ENCODE measurements at regions not wholly inside any gene's neighbourhood (a gene's known extent, or its start where the extent isn't known, plus 50 kb on each side); places are given as distances from the start of the nearest gene placed in this dataset.

DNA sequence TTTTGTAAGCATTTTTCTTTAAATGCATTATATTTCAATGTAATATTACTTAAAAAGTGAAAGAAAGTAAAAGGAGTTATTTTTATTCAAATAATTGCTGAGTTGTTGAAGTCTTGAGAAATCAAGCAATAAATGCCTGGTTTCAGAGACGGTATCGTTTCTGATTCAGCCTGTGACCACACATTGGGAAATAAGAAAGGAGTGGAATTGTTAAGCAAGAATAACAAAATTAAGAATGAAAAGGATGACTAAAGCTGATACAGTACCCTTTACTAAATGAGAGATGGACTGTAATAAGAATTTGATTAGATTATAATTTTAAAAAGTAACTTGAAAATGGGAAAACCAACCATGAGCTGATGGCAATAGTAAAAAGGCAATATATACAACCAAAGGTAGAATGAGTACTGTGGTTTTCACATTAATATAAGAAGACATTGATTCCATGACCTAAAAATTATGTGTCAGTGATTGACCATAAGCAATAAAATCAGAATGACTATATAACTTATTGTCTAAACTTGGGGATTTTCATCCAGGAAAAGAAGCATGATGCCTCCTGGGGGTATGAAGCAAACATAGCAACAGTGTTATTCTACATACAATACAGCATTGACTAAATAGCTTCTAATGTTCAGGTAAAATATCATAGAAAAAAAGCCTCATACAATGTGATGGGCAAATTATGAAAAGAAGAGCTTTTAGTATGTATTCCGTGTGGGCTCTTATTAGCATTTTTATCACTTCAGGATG, 101.9 kb upstream of the PRDM9 start:
- H3K4me3 ChIP-seq (ENCODE audit: insufficient read depth, low read depth, low read length), result no peak overlapping the region
- H3K27me3 ChIP-seq (ENCODE audit: control insufficient read depth, insufficient read depth, low read length), result no peaks in the 10 kb centered on the region

GRCh38 chr5:23402585-23402984, 104.8 kb upstream of the PRDM9 start:
- H3K36me3 ChIP-seq (replicated peaks; ENCODE audit: control insufficient read depth, insufficient read depth, low read length), result no peaks in the 10 kb centered on the region
- no peak for DNase-seq
- H3K4me3 ChIP-seq (ENCODE audit: insufficient read depth, low read depth, low read length), result no peak overlapping the region
- no peaks in the 10 kb centered on the region for H3K27me3 ChIP-seq (ENCODE audit: control insufficient read depth, insufficient read depth, low read length)

More for the DNA sequence above, 101.9 kb upstream of the PRDM9 start:
- no peak for DNase-seq
- H3K36me3 ChIP-seq (replicated peaks; ENCODE audit: control insufficient read depth, insufficient read depth, low read length), result no peaks in the 10 kb centered on the region

DNA sequence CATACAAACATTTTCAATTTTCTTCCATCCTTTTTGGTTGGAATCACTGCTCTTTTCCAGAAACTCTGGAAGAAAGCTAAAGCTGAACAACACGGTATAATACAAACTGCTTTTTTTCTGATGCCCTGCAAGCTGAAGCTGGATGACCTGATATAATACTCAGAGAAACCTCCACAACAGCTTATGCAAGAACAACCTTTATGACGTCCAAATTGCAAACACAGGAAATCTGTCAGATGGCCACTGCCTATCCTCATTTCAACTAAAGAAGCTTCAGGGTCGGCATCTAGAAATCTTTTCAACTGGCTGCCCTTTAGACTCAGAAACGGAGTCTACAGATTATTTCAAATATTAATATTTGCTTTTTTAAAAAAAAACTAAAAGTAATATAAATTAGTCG, 106.5 kb upstream of the PRDM9 start:
- H3K27me3 ChIP-seq (ENCODE audit: control insufficient read depth, insufficient read depth, low read length), result no peaks in the 10 kb centered on the region
- DNase-seq, result no peak
- H3K4me3 ChIP-seq (ENCODE audit: insufficient read depth, low read depth, low read length), result no peak overlapping the region
- no peaks in the 10 kb centered on the region for H3K36me3 ChIP-seq (replicated peaks; ENCODE audit: control insufficient read depth, insufficient read depth, low read length)

GRCh38 chr5:23396346-23396745, 111.1 kb upstream of the PRDM9 start:
- no peak for DNase-seq
- H3K4me3 ChIP-seq (ENCODE audit: insufficient read depth, low read depth, low read length), result no peak overlapping the region
- no peaks in the 10 kb centered on the region for H3K27me3 ChIP-seq (ENCODE audit: control insufficient read depth, insufficient read depth, low read length)
- H3K36me3 ChIP-seq (replicated peaks; ENCODE audit: control insufficient read depth, insufficient read depth, low read length), result no peaks in the 10 kb centered on the region

GRCh38 chr5:23389291-23390101, 117.9 kb upstream of the PRDM9 start:
- Histone ChIP-seq H3K36me3 (replicated peaks; ENCODE audit: control insufficient read depth, insufficient read depth, low read length) (no peaks in the 10 kb centered on the region), H3K27me3 (ENCODE audit: control insufficient read depth, insufficient read depth, low read length) (no peaks in the 10 kb centered on the region), H3K4me3 (ENCODE audit: insufficient read depth, low read depth, low read length) (no peak overlapping the region)
- no peak for DNase-seq

DNA sequence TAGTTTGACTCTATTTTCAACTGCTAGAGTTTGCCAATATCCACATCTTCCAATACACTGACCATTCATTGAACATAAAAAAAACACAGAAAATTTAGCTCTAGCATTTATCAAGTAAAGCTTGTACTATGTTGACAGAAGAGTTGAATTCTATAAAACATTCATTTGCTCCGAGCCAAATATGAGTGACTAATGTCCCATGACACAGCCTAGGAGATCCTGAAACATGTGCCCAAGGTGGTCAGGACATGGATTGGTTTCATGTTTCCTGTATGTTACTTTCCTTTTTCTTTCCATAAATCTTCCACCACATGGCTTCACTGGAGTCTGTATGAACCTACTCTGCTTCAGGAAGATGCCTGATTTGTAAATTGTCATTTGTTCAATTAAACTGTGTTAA, 122.4 kb upstream of the PRDM9 start:
- H3K4me3 ChIP-seq (ENCODE audit: insufficient read depth, low read depth, low read length), result no peak overlapping the region
- DNase-seq, result no peak
- no peaks in the 10 kb centered on the region for H3K36me3 ChIP-seq (replicated peaks; ENCODE audit: control insufficient read depth, insufficient read depth, low read length)
- no peaks in the 10 kb centered on the region for H3K27me3 ChIP-seq (ENCODE audit: control insufficient read depth, insufficient read depth, low read length)

GRCh38 chr5:23372177-23372576, 135.2 kb upstream of the PRDM9 start:
- no peaks in the 10 kb centered on the region for H3K27me3 ChIP-seq (ENCODE audit: control insufficient read depth, insufficient read depth, low read length)
- H3K36me3 ChIP-seq (replicated peaks; ENCODE audit: control insufficient read depth, insufficient read depth, low read length), result no peaks in the 10 kb centered on the region
- H3K4me3 ChIP-seq (ENCODE audit: insufficient read depth, low read depth, low read length), result no peak overlapping the region
- DNase-seq, result no peak

DNA sequence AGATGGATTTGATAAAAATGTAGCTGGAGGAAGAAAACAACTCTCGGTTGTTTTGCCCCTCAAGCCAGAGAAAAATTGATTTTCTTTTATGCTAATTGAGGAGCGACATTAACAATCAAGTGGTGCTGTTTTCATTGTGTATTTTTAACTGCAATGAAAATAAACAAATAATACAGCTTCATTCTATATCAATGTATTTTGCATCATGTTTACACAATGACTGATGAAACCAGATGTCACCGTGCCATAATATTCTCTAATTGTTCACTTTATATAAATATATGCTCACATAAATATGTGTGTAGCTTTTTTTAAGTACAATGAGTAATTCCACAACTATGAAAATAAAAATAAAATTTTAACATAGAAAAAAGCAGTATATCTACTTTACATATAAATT, 139.0 kb upstream of the PRDM9 start:
- Histone ChIP-seq H3K4me3 (ENCODE audit: insufficient read depth, low read depth, low read length) (no peak overlapping the region), H3K27me3 (ENCODE audit: control insufficient read depth, insufficient read depth, low read length) (no peaks in the 10 kb centered on the region), H3K36me3 (replicated peaks; ENCODE audit: control insufficient read depth, insufficient read depth, low read length) (no peaks in the 10 kb centered on the region)
- DNase-seq, result no peak

DNA sequence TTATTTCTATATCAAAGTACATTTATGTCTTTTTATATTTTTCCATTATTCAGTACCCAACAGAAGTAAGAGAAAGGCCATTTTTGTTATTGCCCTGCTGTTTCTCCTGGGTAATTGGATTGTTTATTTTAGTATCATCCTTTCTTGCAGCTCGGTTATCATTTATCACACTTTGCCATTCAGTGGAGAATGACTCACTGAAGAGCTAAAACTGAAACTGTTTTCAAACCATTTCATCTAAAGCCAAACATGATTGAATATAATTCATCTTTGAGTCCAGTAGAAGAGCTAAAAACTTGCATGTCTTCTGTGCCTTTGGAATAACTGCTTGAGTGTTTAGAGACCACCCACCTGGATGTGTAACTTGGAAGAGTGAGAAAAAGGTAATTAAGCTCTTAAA, 139.5 kb upstream of the PRDM9 start:
- no peak overlapping the region for H3K4me3 ChIP-seq (ENCODE audit: insufficient read depth, low read depth, low read length)
- no peaks in the 10 kb centered on the region for H3K27me3 ChIP-seq (ENCODE audit: control insufficient read depth, insufficient read depth, low read length)
- DNase-seq, result no peak
- no peaks in the 10 kb centered on the region for H3K36me3 ChIP-seq (replicated peaks; ENCODE audit: control insufficient read depth, insufficient read depth, low read length)

GRCh38 chr5:23353286-23353685, 154.1 kb upstream of the PRDM9 start:
- DNase-seq, result no peak
- no peaks in the 10 kb centered on the region for H3K27me3 ChIP-seq (ENCODE audit: control insufficient read depth, insufficient read depth, low read length)
- no peak overlapping the region for H3K4me3 ChIP-seq (ENCODE audit: insufficient read depth, low read depth, low read length)
- no peaks in the 10 kb centered on the region for H3K36me3 ChIP-seq (replicated peaks; ENCODE audit: control insufficient read depth, insufficient read depth, low read length)

- no peaks in the 10 kb centered on the region for H3K36me3 ChIP-seq (replicated peaks; ENCODE audit: control insufficient read depth, insufficient read depth, low read length)
- no peak for DNase-seq
- H3K27me3 ChIP-seq (ENCODE audit: control insufficient read depth, insufficient read depth, low read length), result no peaks in the 10 kb centered on the region
- no peak overlapping the region for H3K4me3 ChIP-seq (ENCODE audit: insufficient read depth, low read depth, low read length)
Measured at GRCh38 chr5:23352446-23352845, 155.0 kb upstream of the PRDM9 start.

DNA sequence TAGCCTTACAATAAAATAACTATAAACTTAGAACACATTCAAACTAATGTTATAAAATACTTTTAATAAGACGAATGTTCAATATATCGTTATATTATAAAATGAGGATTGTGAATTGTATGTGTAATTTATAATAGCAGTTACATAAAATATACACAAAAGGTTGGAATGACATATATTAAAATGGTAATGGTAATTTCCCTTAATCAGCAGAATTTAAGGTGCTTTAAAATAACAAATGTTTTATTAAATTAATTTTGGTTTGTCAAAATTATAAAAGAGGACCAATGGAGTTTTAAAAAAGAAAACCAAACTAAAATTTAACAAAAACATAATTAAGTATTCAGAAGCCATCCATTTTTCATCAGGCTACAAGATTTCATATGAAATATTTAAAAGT, 164.3 kb upstream of the PRDM9 start:
- Histone ChIP-seq H3K27me3 (ENCODE audit: control insufficient read depth, insufficient read depth, low read length) (no peaks in the 10 kb centered on the region), H3K4me3 (ENCODE audit: insufficient read depth, low read depth, low read length) (no peak overlapping the region), H3K36me3 (replicated peaks; ENCODE audit: control insufficient read depth, insufficient read depth, low read length) (no peaks in the 10 kb centered on the region)
- no peak for DNase-seq

DNA sequence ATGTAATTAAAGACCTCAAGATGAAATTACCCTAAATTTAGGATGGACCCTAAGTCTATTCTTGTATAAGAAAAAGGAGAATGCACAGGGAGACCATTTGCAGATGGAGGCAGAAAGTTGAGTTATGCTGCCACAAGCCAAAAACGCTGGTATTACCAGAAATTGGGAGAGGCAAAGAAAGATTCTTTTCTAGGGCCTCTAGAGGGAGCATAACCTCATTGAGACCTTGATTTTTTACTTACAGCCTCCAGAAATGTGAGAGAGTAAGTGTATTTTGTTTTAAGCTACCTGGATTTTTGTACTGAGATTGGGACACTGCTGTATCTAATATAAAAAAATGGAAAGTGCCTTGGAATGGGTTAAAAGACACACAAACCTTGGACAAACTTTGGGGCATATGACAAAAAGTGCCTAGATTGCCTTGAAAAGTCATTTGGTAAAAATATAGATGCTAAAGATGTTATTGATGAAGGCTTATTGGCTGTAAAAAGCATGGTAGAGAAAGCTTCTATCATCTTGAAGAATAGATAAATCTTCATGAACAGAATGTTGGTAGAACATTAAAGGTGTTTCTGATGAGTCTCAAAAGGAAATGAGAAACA, 174.7 kb upstream of the PRDM9 start:
- H3K36me3 ChIP-seq (replicated peaks; ENCODE audit: control insufficient read depth, insufficient read depth, low read length), result no peaks in the 10 kb centered on the region
- H3K27me3 ChIP-seq (ENCODE audit: control insufficient read depth, insufficient read depth, low read length), result no peaks in the 10 kb centered on the region
- H3K4me3 ChIP-seq (ENCODE audit: insufficient read depth, low read depth, low read length), result no peak overlapping the region
- DNase-seq, result peak; percentile 11

- no peak overlapping the region for H3K4me3 ChIP-seq (ENCODE audit: insufficient read depth, low read depth, low read length)
- H3K27me3 ChIP-seq (ENCODE audit: control insufficient read depth, insufficient read depth, low read length), result no peaks in the 10 kb centered on the region
- H3K36me3 ChIP-seq (replicated peaks; ENCODE audit: control insufficient read depth, insufficient read depth, low read length), result no peaks in the 10 kb centered on the region
- DNase-seq, result no peak
Measured at GRCh38 chr5:23330726-23331125, 176.7 kb upstream of the PRDM9 start.

DNA sequence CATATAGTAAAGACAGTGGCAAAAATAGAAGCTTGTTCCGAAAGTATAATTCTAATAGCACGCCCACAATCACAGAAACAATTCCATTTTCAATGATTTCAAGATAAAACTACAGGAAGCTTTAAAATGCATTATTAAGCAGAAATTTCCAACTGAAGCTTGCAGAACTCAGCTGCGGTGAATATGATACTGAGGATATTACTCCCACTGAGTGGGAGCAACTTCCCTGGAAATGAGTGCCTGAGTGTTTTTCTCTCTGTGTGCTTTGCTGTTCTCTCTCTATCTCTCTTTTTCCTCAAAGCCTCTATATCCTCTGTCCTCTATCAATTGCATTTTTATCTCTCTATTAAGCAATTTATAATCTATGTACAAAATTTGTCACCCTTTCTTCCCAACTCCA, 187.5 kb upstream of the PRDM9 start:
- Histone ChIP-seq H3K4me3 (ENCODE audit: insufficient read depth, low read depth, low read length) (no peak overlapping the region), H3K27me3 (ENCODE audit: control insufficient read depth, insufficient read depth, low read length) (no peaks in the 10 kb centered on the region), H3K36me3 (replicated peaks; ENCODE audit: control insufficient read depth, insufficient read depth, low read length) (no peaks in the 10 kb centered on the region)
- DNase-seq, result no peak

Data from H7 (cell line).